Panc1 (cell line): ENCODE measurements at regions not wholly inside any gene's neighbourhood (a gene's known extent, or its start where the extent isn't known, plus 50 kb on each side); places are given as distances from the start of the nearest gene placed in this dataset.

Experiments used
- ATAC-seq: fragments of 200-7000 bp; cut with Tn5 transposase; 2 replicates; pipeline ENCODE4 v1.9.1; 2020; ENCODE audit warnings: mild to moderate bottlenecking, moderate library complexity
- BruUV-seq: library from RNA; stranded (reverse); fragments of 400-500 nt; replicated peaks from 2 replicates; lab custom pipeline; 2021; lab: Mats Ljungman, UMichigan
- CTCF ChIA-PET: fragments of 300-600 bp; sonication (Branson Sonifier 250); formaldehyde crosslinking; loops from one replicate; lab custom pipeline; 2022; ENCODE audit warnings: antibody characterized with exemption; lab: Charles Lee
- POLR2A ChIA-PET: fragments of 300-600 bp; sonication (Branson Sonifier 250); formaldehyde crosslinking; loops from one replicate; lab custom pipeline; 2022; ENCODE audit warnings: antibody characterized with exemption; lab: Charles Lee
- DNase-seq: peaks from one replicate; pipeline ENCODE4 v3.0.0-alpha.2; 2010; ENCODE audit warnings: low read depth, low spot score
- H3K27ac ChIP-seq: 2 replicates; pipeline ENCODE4 v1.5.1; 2011; ENCODE audit warnings: mild to moderate bottlenecking, low read length, inconsistent platforms
- H3K27me3 ChIP-seq: fragments of 200-500 bp; sonication (Bioruptor generic); 2 replicates; pipeline ENCODE4 v1.6.0; 2014; ENCODE audit warnings: low read length, inconsistent platforms; ENCODE audit not compliant: control insufficient read depth, insufficient read depth
- H3K36me3 ChIP-seq: fragments of 200-500 bp; sonication (Bioruptor generic); 2 replicates; pipeline ENCODE4 v1.5.1; 2014; ENCODE audit warnings: inconsistent platforms, mild to moderate bottlenecking, low read length, moderate library complexity; ENCODE audit not compliant: control insufficient read depth, insufficient read depth
- H3K4me1 ChIP-seq: 2 replicates; pipeline ENCODE4 v1.5.1; 2011; ENCODE audit warnings: inconsistent platforms, mild to moderate bottlenecking, low read length, moderate library complexity; ENCODE audit not compliant: control insufficient read depth, insufficient read depth
- H3K4me3 ChIP-seq, 2 experiments: 2 replicates each; pipeline ENCODE4 v1.5.1; 2011 to 2012; ENCODE audit warnings: low read depth in 2 of 2, low read length in 2 of 2, mild to moderate bottlenecking in 2 of 2, inconsistent platforms in 1 of 2, moderate library complexity in 1 of 2
- H3K9me3 ChIP-seq: fragments of 200-500 bp; sonication (Bioruptor generic); 2 replicates; pipeline ENCODE4 v1.5.1; 2014; ENCODE audit warnings: low read depth, mild to moderate bottlenecking, inconsistent platforms, low read length, moderate library complexity; ENCODE audit not compliant: control insufficient read depth, insufficient read depth
- POLR2AphosphoS5 ChIP-seq: IDR thresholded peaks from 2 replicates; pipeline ENCODE4 v1.6.1; 2012; ENCODE audit warnings: mild to moderate bottlenecking, low read depth, low read length, moderate library complexity
- SIN3A ChIP-seq: IDR thresholded peaks from 2 replicates; pipeline ENCODE4 v1.6.1; 2012; ENCODE audit warnings: low read depth, mild to moderate bottlenecking, low read length, moderate library complexity, borderline replicate concordance; ENCODE audit not compliant: insufficient read depth
- TCF7L2 ChIP-seq: IDR thresholded peaks from 2 replicates; pipeline ENCODE4 v1.6.1; 2011; ENCODE audit warnings: mild to moderate bottlenecking, low read depth, low read length, inconsistent platforms
- in situ Hi-C: cut with HindIII; loops from 2 replicates; pipeline ENCODE4 v1.10.0; 2016; ENCODE audit warnings: low sequenced_read_pairs, low pct_unique_long_range_greater_than_20kb
- intact Hi-C: fragments of 100-400 bp; cut with micrococcal nuclease; formaldehyde crosslinking; loops from one replicate; pipeline ENCODE4 v1.10.0; 2022; ENCODE audit not compliant: unreplicated experiment
- TF ChIP-seq, protein P1 (sequence below): fragments of 450-650 bp; IDR thresholded peaks from 2 replicates; pipeline ENCODE4 v1.5.1; 2017; ENCODE audit warnings: mild to moderate bottlenecking
- TF ChIP-seq, protein P2 (sequence below), 2 experiments: IDR thresholded peaks; 2 replicates each; pipeline ENCODE4 v1.6.1; 2011 to 2012; ENCODE audit warnings: low read depth in 2 of 2, control low read depth in 1 of 2, low read length in 1 of 2, mild to moderate bottlenecking in 1 of 2, moderate library complexity in 1 of 2; ENCODE audit not compliant: insufficient read depth in 1 of 2

DNA sequence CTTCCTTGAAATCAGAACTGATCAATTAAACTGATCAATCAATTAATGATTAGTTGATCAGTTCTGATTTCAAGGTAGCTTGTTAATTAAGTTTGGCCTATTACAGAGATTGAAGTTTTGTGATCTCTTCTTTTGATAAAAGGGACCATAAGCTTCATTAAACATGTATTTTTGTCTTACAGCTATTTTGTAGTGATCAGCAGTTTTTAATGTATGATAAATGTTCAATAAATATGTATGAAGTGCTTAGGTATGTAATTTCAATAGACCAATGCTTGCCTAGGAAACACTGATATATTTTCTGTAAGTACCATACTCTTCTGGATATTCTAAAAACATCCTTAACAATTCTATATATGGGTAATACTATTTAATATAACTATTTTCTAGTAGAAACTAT lies 569.6 kb downstream of the BRINP3 start:
- no peak for DNase-seq
- TF ChIP-seq, protein P1, sequence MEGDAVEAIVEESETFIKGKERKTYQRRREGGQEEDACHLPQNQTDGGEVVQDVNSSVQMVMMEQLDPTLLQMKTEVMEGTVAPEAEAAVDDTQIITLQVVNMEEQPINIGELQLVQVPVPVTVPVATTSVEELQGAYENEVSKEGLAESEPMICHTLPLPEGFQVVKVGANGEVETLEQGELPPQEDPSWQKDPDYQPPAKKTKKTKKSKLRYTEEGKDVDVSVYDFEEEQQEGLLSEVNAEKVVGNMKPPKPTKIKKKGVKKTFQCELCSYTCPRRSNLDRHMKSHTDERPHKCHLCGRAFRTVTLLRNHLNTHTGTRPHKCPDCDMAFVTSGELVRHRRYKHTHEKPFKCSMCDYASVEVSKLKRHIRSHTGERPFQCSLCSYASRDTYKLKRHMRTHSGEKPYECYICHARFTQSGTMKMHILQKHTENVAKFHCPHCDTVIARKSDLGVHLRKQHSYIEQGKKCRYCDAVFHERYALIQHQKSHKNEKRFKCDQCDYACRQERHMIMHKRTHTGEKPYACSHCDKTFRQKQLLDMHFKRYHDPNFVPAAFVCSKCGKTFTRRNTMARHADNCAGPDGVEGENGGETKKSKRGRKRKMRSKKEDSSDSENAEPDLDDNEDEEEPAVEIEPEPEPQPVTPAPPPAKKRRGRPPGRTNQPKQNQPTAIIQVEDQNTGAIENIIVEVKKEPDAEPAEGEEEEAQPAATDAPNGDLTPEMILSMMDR, result no peak
- no peak for TF ChIP-seq POLR2AphosphoS5
- no peak for TF ChIP-seq SIN3A
- TF ChIP-seq, protein P2, sequence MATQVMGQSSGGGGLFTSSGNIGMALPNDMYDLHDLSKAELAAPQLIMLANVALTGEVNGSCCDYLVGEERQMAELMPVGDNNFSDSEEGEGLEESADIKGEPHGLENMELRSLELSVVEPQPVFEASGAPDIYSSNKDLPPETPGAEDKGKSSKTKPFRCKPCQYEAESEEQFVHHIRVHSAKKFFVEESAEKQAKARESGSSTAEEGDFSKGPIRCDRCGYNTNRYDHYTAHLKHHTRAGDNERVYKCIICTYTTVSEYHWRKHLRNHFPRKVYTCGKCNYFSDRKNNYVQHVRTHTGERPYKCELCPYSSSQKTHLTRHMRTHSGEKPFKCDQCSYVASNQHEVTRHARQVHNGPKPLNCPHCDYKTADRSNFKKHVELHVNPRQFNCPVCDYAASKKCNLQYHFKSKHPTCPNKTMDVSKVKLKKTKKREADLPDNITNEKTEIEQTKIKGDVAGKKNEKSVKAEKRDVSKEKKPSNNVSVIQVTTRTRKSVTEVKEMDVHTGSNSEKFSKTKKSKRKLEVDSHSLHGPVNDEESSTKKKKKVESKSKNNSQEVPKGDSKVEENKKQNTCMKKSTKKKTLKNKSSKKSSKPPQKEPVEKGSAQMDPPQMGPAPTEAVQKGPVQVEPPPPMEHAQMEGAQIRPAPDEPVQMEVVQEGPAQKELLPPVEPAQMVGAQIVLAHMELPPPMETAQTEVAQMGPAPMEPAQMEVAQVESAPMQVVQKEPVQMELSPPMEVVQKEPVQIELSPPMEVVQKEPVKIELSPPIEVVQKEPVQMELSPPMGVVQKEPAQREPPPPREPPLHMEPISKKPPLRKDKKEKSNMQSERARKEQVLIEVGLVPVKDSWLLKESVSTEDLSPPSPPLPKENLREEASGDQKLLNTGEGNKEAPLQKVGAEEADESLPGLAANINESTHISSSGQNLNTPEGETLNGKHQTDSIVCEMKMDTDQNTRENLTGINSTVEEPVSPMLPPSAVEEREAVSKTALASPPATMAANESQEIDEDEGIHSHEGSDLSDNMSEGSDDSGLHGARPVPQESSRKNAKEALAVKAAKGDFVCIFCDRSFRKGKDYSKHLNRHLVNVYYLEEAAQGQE (IDR thresholded peaks at IDR 0.05; ENCODE audit: insufficient read depth in 1 of 2, low read depth in 2 of 2, low read length in 1 of 2), result no peak
- no peak for TF ChIP-seq TCF7L2
- intact Hi-C loops, result no loop called here
- no peak overlapping the region for H3K27ac ChIP-seq
- BruUV-seq, result no TSS peak
- in situ Hi-C loops, result no loop called here
- no peaks in the 10 kb centered on the region for H3K4me1 ChIP-seq
- H3K36me3 ChIP-seq, result no peaks in the 10 kb centered on the region
- H3K4me3 ChIP-seq, result no peak overlapping the region
- no peak for ATAC-seq
- ChIA-PET POLR2A (interaction anchor here (0.6 kb wide), 1 partner anchor 1399 kb away, joined by 3 read pairs; no protein-coding TSS in a partner anchor), CTCF (no interaction called here)
- no peaks in the 10 kb centered on the region for H3K27me3 ChIP-seq
- no peaks in the 10 kb centered on the region for H3K9me3 ChIP-seq

DNA sequence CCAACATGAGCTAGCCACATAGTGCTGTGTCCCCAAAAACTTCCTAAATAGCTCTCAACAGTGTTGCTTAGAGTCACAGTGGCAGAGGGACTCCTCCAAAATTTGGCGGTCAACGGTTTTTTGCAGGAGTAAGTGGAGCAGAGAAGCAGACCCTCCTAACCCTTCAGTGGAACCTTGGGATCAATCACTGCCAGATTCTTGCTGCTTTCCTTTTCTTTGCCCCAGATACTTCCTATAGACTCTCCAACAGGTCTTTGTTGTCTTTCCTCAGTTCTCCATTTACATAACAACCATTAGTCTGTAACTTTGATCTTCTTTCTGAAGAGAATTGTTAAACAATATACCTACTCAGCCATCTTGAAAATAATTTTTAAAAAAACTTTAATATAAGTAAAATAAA lies 556.1 kb downstream of the BRINP3 start:
- DNase-seq (no peak), ATAC-seq (no peak)
- Histone ChIP-seq H3K36me3 (no peaks in the 10 kb centered on the region), H3K4me3 (no peak overlapping the region), H3K9me3 (0 out of 2 replicates have a peak, but pooled peaks cover 2% of the 10 kb centered on the region), H3K27ac (no peak overlapping the region), H3K27me3 (no peaks in the 10 kb centered on the region), H3K4me1 (no peaks in the 10 kb centered on the region)
- POLR2A ChIA-PET, result no interaction called here
- CTCF ChIA-PET, result no interaction called here
- TF ChIP-seq, protein P1, result no peak
- TF ChIP-seq SIN3A, result no peak
- no peak for TF ChIP-seq POLR2AphosphoS5
- TF ChIP-seq, protein P2 (IDR thresholded peaks at IDR 0.05; ENCODE audit: insufficient read depth in 1 of 2, low read depth in 2 of 2, low read length in 1 of 2), result no peak
- no peak for TF ChIP-seq TCF7L2
- no TSS peak for BruUV-seq
- intact Hi-C loops, result no loop called here
- in situ Hi-C loops, result no loop called here
